ENCODE measurements at regions not wholly inside any gene's neighbourhood (a gene's known extent, or its start where the extent isn't known, plus 50 kb on each side); places are given as distances from the start of the nearest gene placed in this dataset.

- DNase-seq = no peak
These were observed 56.5 kb downstream of the CT47B1 start for GRCh38 chrX:120819126-120819525.

- no peak for DNase-seq
These were observed 61.7 kb downstream of the CT47B1 start for GRCh38 chrX:120813982-120814381.

- no peak for DNase-seq
These were observed 74.2 kb downstream of the CT47B1 start for GRCh38 chrX:120801426-120801825.

GRCh38 chrX:120797188-120797851 is 78.3 kb downstream of the CT47B1 start:
- DNase-seq = no peak

GRCh38 chrX:120795301-120795700 is 80.4 kb downstream of the CT47B1 start:
- DNase-seq = no peak

GRCh38 chrX:120794525-120794975 is 81.1 kb downstream of the CT47B1 start:
- no peak for DNase-seq

- DNase-seq = no peak
These were observed 82.6 kb downstream of the CT47B1 start for GRCh38 chrX:120793098-120793497.

GRCh38 chrX:120791013-120791643 is 84.5 kb downstream of the CT47B1 start:
- DNase-seq = no peak

GRCh38 chrX:120790552-120790951 is 85.1 kb downstream of the CT47B1 start:
- no peak for DNase-seq

GRCh38 chrX:120790118-120790517 is 85.5 kb downstream of the CT47B1 start:
- no peak for DNase-seq

- no peak for DNase-seq
These were observed 94.3 kb downstream of the CT47B1 start for GRCh38 chrX:120781403-120781802.

- no peak for DNase-seq
These were observed 99.7 kb downstream of the CT47B1 start for GRCh38 chrX:120775959-120776358.

GRCh38 chrX:120774606-120775005 is 101.1 kb downstream of the CT47B1 start:
- no peak for DNase-seq

GRCh38 chrX:120773801-120774200 is 101.9 kb downstream of the CT47B1 start:
- no peak for DNase-seq

GRCh38 chrX:120769576-120770341 is 105.9 kb downstream of the CT47B1 start:
- no peak for DNase-seq

- no peak for DNase-seq
These were observed 107.0 kb downstream of the CT47B1 start for GRCh38 chrX:120768681-120769080.

GRCh38 chrX:120768254-120768653 is 107.4 kb downstream of the CT47B1 start:
- no peak for DNase-seq

GRCh38 chrX:120763269-120763668 is 112.4 kb downstream of the CT47B1 start:
- DNase-seq = no peak

- no peak for DNase-seq
These were observed 113.9 kb downstream of the CT47B1 start for GRCh38 chrX:120761810-120762209.

- no peak for DNase-seq
These were observed 116.0 kb downstream of the CT47B1 start for GRCh38 chrX:120759685-120760084.

GRCh38 chrX:120755066-120755846 is 120.4 kb downstream of the CT47B1 start:
- DNase-seq = no peak

- peak; percentile 56 for DNase-seq
These were observed 122.0 kb downstream of the CT47B1 start for GRCh38 chrX:120753413-120754251.
